ENCODE measurements at regions not wholly inside any gene's neighbourhood (a gene's known extent, or its start where the extent isn't known, plus 50 kb on each side); places are given as distances from the start of the nearest gene placed in this dataset.

- 50% methylated on average over 4 of the region's 4 CpGs for WGBS (ENCODE audit: insufficient coverage, insufficient replicate concordance, low lambda C conversion rate, missing lambda C conversion rate)
- Histone ChIP-seq H3K4me1 (ENCODE audit: control insufficient read depth, insufficient read depth, low read length) (no peaks in the 10 kb centered on the region), H3K4me2 (ENCODE audit: control insufficient read depth, insufficient read depth) (no peak overlapping the region), H3K9me3 (replicated peaks; ENCODE audit: control insufficient read depth, insufficient read depth, low read length) (no peaks in the 10 kb centered on the region), H3K27me3 (replicated peaks in 1 of 2; ENCODE audit: control insufficient read depth in 2 of 2, insufficient read depth in 2 of 2, low read length in 1 of 2) (no peaks in the 10 kb centered on the region; a peak in 2 of 4 replicates), H2AFZ (ENCODE audit: control insufficient read depth, low read depth, low read length) (no peak overlapping the region), H3K27ac (ENCODE audit: control insufficient read depth, insufficient read depth) (no peak overlapping the region), H3K36me3 (ENCODE audit: control insufficient read depth in 2 of 2, insufficient read depth in 2 of 2, low read length in 1 of 2) (no peaks in the 10 kb centered on the region), H3K4me3 (no peak overlapping the region), H3K79me2 (ENCODE audit: control insufficient read depth, insufficient read depth, low read length) (no peaks in the 10 kb centered on the region), H3K9ac (ENCODE audit: control insufficient read depth, insufficient read depth, low read length) (no peak overlapping the region), H4K20me1 (ENCODE audit: control insufficient read depth, insufficient read depth) (no peaks in the 10 kb centered on the region)
- in situ Hi-C loops (cut with MboI) (no loop called here), intact Hi-C loops (cut with micrococcal nuclease; ENCODE audit: unreplicated experiment) (no loop called here)
- no peak for TF ChIP-seq ZZZ3 (IDR thresholded peaks at IDR 0.05; ENCODE audit: control insufficient read depth, insufficient read length, low read depth)
- TF ChIP-seq WRNIP1 (IDR thresholded peaks at IDR 0.05; ENCODE audit: borderline replicate concordance, low read depth, low read length) = no peak
- no peak for TF ChIP-seq CTCF (IDR thresholded peaks at IDR 0.05 in 2 of 3, conservative IDR thresholded peaks at IDR 0.05 in 1 of 3; ENCODE audit: control insufficient read depth in 2 of 3, extremely low read depth in 1 of 3, insufficient read depth in 1 of 3, low read depth in 3 of 3, low read length in 3 of 3)
- no peak for TF ChIP-seq BRCA1 (IDR thresholded peaks at IDR 0.05; ENCODE audit: low read depth, low read length)
- no TSS peak for BruUV-seq (replicated peaks)
- ChIA-PET POLR2A (no interaction called here), RAD21 (ENCODE audit: unreplicated experiment) (no interaction called here), CTCF (interaction anchor here (0.6 kb wide), 1 partner anchor 599 kb away, joined by 3 read pairs; no protein-coding TSS in a partner anchor), SMC1A (ENCODE audit: uncharacterized antibody, unreplicated experiment) (interaction anchor here (0.5 to 0.9 kb wide), 2 partner anchors 9 to 565 kb away, joined by 3 to 5 read pairs; no protein-coding TSS in a partner anchor)
- ATAC-seq (no peak; the same call in 2 of the 3 replicates), DNase-seq (ENCODE audit: low read depth, low spot score) (no peak), FAIRE-seq (no peak)
Observed at GRCh38 chr14:59097681-59098080, 90.8 kb upstream of the DAAM1 start.

- CTCF ChIA-PET = interaction anchor here (0.6 kb wide), 1 partner anchor 598 kb away, joined by 3 read pairs; no protein-coding TSS in a partner anchor
- TF ChIP-seq EP300 (IDR thresholded peaks at IDR 0.05; ENCODE audit: borderline replicate concordance in 1 of 2, control insufficient read depth in 1 of 2, low read depth in 2 of 2, low read length in 2 of 2) (no peak), MTA3 (IDR thresholded peaks at IDR 0.05; ENCODE audit: borderline replicate concordance, low read length) (no peak), BMI1 (IDR thresholded peaks at IDR 0.05; ENCODE audit: borderline replicate concordance) (no peak), ESRRA (IDR thresholded peaks at IDR 0.05; ENCODE audit: low read length) (no peak), ZZZ3 (IDR thresholded peaks at IDR 0.05; ENCODE audit: control insufficient read depth, insufficient read length, low read depth) (no peak), RELA (IDR thresholded peaks at IDR 0.05; ENCODE audit: borderline replicate concordance, partially characterized antibody) (no peak), IRF5 (IDR thresholded peaks at IDR 0.05; ENCODE audit: borderline replicate concordance) (no peak), ELK1 (IDR thresholded peaks at IDR 0.05; ENCODE audit: low read depth, low read length) (no peak), SREBF1 (IDR thresholded peaks at IDR 0.05; ENCODE audit: low read length) (no peak)
Observed at GRCh38 chr14:59098377-59098776, 90.1 kb upstream of the DAAM1 start.

More at GRCh38 chr14:59098377-59098776, 90.1 kb upstream of the DAAM1 start:
- FAIRE-seq (no peak), DNase-seq (ENCODE audit: low read depth, low spot score) (no peak), ATAC-seq (no peak)
- WGBS (ENCODE audit: insufficient coverage, insufficient replicate concordance, low lambda C conversion rate, missing lambda C conversion rate) = 30% methylated on average over 4 of the region's 4 CpGs
- Histone ChIP-seq H3K36me3 (ENCODE audit: control insufficient read depth in 2 of 2, insufficient read depth in 2 of 2, low read length in 1 of 2) (no peaks in the 10 kb centered on the region), H3K4me3 (no peak overlapping the region), H4K20me1 (ENCODE audit: control insufficient read depth, insufficient read depth) (no peaks in the 10 kb centered on the region), H3K4me2 (ENCODE audit: control insufficient read depth, insufficient read depth) (no peak overlapping the region), H2AFZ (ENCODE audit: control insufficient read depth, low read depth, low read length) (no peak overlapping the region), H3K9me3 (replicated peaks; ENCODE audit: control insufficient read depth, insufficient read depth, low read length) (no peaks in the 10 kb centered on the region), H3K27ac (ENCODE audit: control insufficient read depth, insufficient read depth) (no peak overlapping the region), H3K79me2 (ENCODE audit: control insufficient read depth, insufficient read depth, low read length) (no peaks in the 10 kb centered on the region), H3K27me3 (replicated peaks in 1 of 2; ENCODE audit: control insufficient read depth in 2 of 2, insufficient read depth in 2 of 2, low read length in 1 of 2) (no peaks in the 10 kb centered on the region; a peak in 2 of 4 replicates), H3K4me1 (ENCODE audit: control insufficient read depth, insufficient read depth, low read length) (no peaks in the 10 kb centered on the region), H3K9ac (ENCODE audit: control insufficient read depth, insufficient read depth, low read length) (no peak overlapping the region)
- ChIA-PET SMC1A (ENCODE audit: uncharacterized antibody, unreplicated experiment) (interaction anchor here (0.9 kb wide), 1 partner anchor 9 kb away, joined by 5 read pairs; no protein-coding TSS in a partner anchor), RAD21 (ENCODE audit: unreplicated experiment) (no interaction called here), POLR2A (no interaction called here)
- in situ Hi-C loops (cut with MboI) (no loop called here), intact Hi-C loops (cut with micrococcal nuclease; ENCODE audit: unreplicated experiment) (no loop called here)
- BruUV-seq (replicated peaks) = no TSS peak

Measured in GM12878 (cell line).